WTC11 (cell line): ENCODE measurements at regions not wholly inside any gene's neighbourhood (a gene's known extent, or its start where the extent isn't known, plus 50 kb on each side); places are given as distances from the start of the nearest gene placed in this dataset.

Experiments used
- ATAC-seq: fragments of 200-7000 bp; cut with Tn5 transposase; 2 replicates; pipeline ENCODE4 v1.10.0; 2021; ENCODE audit warnings: mild to moderate bottlenecking, moderate library complexity
- CTCF ChIA-PET: fragments of 300-600 bp; sonication (Branson Sonifier 250); formaldehyde crosslinking; loops from one replicate; lab custom pipeline; 2021; ENCODE audit warnings: antibody characterized with exemption; lab: Charles Lee
- POLR2A ChIA-PET: fragments of 350-600 bp; sonication (Branson Sonifier 250); formaldehyde crosslinking; loops from one replicate; lab custom pipeline; 2021; ENCODE audit warnings: antibody characterized with exemption; lab: Charles Lee
- DNase-seq: peaks from one replicate; pipeline ENCODE4 v3.0.0; 2021; ENCODE audit warnings: low spot score
- H3K27ac Mint-ChIP-seq: 2 replicates; pipeline ENCODE4 v1.8.0; 2021; ENCODE audit warnings: mixed read lengths
- H3K27me3 Mint-ChIP-seq: 2 replicates; pipeline ENCODE4 v1.8.0; 2021; ENCODE audit warnings: low read depth, mild to moderate bottlenecking, moderate library complexity, mixed read lengths
- H3K36me3 Mint-ChIP-seq: 2 replicates; pipeline ENCODE4 v1.8.0; 2021; ENCODE audit warnings: mixed read lengths
- H3K4me1 Mint-ChIP-seq: 2 replicates; pipeline ENCODE4 v1.8.0; 2022; ENCODE audit warnings: mixed read lengths
- H3K4me3 Mint-ChIP-seq: 2 replicates; pipeline ENCODE4 v1.8.0; 2021; ENCODE audit warnings: mild to moderate bottlenecking, moderate library complexity, mixed read lengths
- H3K9me3 Mint-ChIP-seq: 2 replicates; pipeline ENCODE4 v1.8.0; 2021; ENCODE audit warnings: mixed read lengths
- FOXP4 ChIP-seq: sonication (generic); formaldehyde crosslinking; IDR thresholded peaks from 2 replicates; pipeline ENCODE4 v1.8.0; 2022; ENCODE audit warnings: mild to moderate bottlenecking, missing genetic modification reagents
- IRF2 ChIP-seq: sonication (generic); formaldehyde crosslinking; IDR thresholded peaks from 2 replicates; pipeline ENCODE4 v1.8.0; 2022; ENCODE audit warnings: low read depth, missing genetic modification reagents, borderline replicate concordance
- KAT7 ChIP-seq: sonication (generic); formaldehyde crosslinking; IDR thresholded peaks from 2 replicates; pipeline ENCODE4 v1.8.1; 2023; ENCODE audit warnings: missing genetic modification reagents, mild to moderate bottlenecking, borderline replicate concordance
- PRDM15 ChIP-seq: sonication (generic); formaldehyde crosslinking; IDR thresholded peaks from 2 replicates; pipeline ENCODE4 v1.8.0; 2022; ENCODE audit warnings: missing genetic modification reagents
- PREB ChIP-seq: sonication (generic); formaldehyde crosslinking; IDR thresholded peaks from 2 replicates; pipeline ENCODE4 v1.8.1; 2022; ENCODE audit warnings: mild to moderate bottlenecking, missing genetic modification reagents, moderate library complexity, borderline replicate concordance
- RORB ChIP-seq: fragments of 250-450 bp; sonication (Bioruptor Pico); IDR thresholded peaks from 2 replicates; pipeline ENCODE4 v1.9.0; 2021; ENCODE audit warnings: mild to moderate bottlenecking
- SMAD3 ChIP-seq: sonication (generic); formaldehyde crosslinking; IDR thresholded peaks from 2 replicates; pipeline ENCODE4 v1.8.0; 2022; ENCODE audit warnings: missing genetic modification reagents, mild to moderate bottlenecking, borderline replicate concordance
- ZNF219 ChIP-seq: sonication (generic); formaldehyde crosslinking; IDR thresholded peaks from 2 replicates; pipeline ENCODE4 v1.8.0; 2023; ENCODE audit warnings: missing genetic modification reagents, mild to moderate bottlenecking, borderline replicate concordance
- TF ChIP-seq, protein P1 (sequence below): sonication (generic); formaldehyde crosslinking; IDR thresholded peaks from 2 replicates; pipeline ENCODE4 v1.8.1; 2023; ENCODE audit warnings: mild to moderate bottlenecking, missing genetic modification reagents, borderline replicate concordance
- TF ChIP-seq, protein P2 (sequence below): sonication (generic); formaldehyde crosslinking; IDR thresholded peaks from 2 replicates; pipeline ENCODE4 v1.8.1; 2022; ENCODE audit warnings: low read depth, mild to moderate bottlenecking, moderate library complexity, missing genetic modification reagents, borderline replicate concordance
- TF ChIP-seq, protein P3 (sequence below): sonication (generic); formaldehyde crosslinking; IDR thresholded peaks from 2 replicates; pipeline ENCODE4 v1.8.1; 2022; ENCODE audit warnings: low read depth, missing genetic modification reagents, borderline replicate concordance
- TF ChIP-seq, protein P4 (sequence below): sonication (generic); formaldehyde crosslinking; IDR thresholded peaks from 2 replicates; pipeline ENCODE4 v1.8.0; 2023; ENCODE audit warnings: missing genetic modification reagents, mild to moderate bottlenecking, borderline replicate concordance

- TF ChIP-seq IRF2 (CRISPR knock-in tag) = no peak
- TF ChIP-seq, protein P1, sequence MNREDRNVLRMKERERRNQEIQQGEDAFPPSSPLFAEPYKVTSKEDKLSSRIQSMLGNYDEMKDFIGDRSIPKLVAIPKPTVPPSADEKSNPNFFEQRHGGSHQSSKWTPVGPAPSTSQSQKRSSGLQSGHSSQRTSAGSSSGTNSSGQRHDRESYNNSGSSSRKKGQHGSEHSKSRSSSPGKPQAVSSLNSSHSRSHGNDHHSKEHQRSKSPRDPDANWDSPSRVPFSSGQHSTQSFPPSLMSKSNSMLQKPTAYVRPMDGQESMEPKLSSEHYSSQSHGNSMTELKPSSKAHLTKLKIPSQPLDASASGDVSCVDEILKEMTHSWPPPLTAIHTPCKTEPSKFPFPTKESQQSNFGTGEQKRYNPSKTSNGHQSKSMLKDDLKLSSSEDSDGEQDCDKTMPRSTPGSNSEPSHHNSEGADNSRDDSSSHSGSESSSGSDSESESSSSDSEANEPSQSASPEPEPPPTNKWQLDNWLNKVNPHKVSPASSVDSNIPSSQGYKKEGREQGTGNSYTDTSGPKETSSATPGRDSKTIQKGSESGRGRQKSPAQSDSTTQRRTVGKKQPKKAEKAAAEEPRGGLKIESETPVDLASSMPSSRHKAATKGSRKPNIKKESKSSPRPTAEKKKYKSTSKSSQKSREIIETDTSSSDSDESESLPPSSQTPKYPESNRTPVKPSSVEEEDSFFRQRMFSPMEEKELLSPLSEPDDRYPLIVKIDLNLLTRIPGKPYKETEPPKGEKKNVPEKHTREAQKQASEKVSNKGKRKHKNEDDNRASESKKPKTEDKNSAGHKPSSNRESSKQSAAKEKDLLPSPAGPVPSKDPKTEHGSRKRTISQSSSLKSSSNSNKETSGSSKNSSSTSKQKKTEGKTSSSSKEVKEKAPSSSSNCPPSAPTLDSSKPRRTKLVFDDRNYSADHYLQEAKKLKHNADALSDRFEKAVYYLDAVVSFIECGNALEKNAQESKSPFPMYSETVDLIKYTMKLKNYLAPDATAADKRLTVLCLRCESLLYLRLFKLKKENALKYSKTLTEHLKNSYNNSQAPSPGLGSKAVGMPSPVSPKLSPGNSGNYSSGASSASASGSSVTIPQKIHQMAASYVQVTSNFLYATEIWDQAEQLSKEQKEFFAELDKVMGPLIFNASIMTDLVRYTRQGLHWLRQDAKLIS (CRISPR knock-in tag) = no peak
- no peak for TF ChIP-seq PREB
- TF ChIP-seq, protein P2, sequence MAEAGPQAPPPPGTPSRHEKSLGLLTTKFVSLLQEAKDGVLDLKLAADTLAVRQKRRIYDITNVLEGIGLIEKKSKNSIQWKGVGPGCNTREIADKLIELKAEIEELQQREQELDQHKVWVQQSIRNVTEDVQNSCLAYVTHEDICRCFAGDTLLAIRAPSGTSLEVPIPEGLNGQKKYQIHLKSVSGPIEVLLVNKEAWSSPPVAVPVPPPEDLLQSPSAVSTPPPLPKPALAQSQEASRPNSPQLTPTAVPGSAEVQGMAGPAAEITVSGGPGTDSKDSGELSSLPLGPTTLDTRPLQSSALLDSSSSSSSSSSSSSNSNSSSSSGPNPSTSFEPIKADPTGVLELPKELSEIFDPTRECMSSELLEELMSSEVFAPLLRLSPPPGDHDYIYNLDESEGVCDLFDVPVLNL (CRISPR knock-in tag) = no peak
- no peak for TF ChIP-seq ZNF219 (CRISPR knock-in tag)
Observed at GRCh38 chr22:49076300-49077035, 751.2 kb downstream of the BRD1 start (continued).

- TF ChIP-seq, protein P3, sequence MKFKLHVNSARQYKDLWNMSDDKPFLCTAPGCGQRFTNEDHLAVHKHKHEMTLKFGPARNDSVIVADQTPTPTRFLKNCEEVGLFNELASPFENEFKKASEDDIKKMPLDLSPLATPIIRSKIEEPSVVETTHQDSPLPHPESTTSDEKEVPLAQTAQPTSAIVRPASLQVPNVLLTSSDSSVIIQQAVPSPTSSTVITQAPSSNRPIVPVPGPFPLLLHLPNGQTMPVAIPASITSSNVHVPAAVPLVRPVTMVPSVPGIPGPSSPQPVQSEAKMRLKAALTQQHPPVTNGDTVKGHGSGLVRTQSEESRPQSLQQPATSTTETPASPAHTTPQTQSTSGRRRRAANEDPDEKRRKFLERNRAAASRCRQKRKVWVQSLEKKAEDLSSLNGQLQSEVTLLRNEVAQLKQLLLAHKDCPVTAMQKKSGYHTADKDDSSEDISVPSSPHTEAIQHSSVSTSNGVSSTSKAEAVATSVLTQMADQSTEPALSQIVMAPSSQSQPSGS (CRISPR knock-in tag) = no peak
- TF ChIP-seq, protein P4, sequence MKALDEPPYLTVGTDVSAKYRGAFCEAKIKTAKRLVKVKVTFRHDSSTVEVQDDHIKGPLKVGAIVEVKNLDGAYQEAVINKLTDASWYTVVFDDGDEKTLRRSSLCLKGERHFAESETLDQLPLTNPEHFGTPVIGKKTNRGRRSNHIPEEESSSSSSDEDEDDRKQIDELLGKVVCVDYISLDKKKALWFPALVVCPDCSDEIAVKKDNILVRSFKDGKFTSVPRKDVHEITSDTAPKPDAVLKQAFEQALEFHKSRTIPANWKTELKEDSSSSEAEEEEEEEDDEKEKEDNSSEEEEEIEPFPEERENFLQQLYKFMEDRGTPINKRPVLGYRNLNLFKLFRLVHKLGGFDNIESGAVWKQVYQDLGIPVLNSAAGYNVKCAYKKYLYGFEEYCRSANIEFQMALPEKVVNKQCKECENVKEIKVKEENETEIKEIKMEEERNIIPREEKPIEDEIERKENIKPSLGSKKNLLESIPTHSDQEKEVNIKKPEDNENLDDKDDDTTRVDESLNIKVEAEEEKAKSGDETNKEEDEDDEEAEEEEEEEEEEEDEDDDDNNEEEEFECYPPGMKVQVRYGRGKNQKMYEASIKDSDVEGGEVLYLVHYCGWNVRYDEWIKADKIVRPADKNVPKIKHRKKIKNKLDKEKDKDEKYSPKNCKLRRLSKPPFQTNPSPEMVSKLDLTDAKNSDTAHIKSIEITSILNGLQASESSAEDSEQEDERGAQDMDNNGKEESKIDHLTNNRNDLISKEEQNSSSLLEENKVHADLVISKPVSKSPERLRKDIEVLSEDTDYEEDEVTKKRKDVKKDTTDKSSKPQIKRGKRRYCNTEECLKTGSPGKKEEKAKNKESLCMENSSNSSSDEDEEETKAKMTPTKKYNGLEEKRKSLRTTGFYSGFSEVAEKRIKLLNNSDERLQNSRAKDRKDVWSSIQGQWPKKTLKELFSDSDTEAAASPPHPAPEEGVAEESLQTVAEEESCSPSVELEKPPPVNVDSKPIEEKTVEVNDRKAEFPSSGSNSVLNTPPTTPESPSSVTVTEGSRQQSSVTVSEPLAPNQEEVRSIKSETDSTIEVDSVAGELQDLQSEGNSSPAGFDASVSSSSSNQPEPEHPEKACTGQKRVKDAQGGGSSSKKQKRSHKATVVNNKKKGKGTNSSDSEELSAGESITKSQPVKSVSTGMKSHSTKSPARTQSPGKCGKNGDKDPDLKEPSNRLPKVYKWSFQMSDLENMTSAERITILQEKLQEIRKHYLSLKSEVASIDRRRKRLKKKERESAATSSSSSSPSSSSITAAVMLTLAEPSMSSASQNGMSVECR = no peak
- TF ChIP-seq KAT7 (CRISPR knock-in tag) = no peak
- TF ChIP-seq IRF2 (CRISPR knock-in tag) = no peak
- TF ChIP-seq FOXP4 = no peak
- TF ChIP-seq PRDM15 (CRISPR knock-in tag) = no peak
- TF ChIP-seq RORB = no peak
- no peak for TF ChIP-seq SMAD3 (CRISPR knock-in tag)
- TF ChIP-seq, all 79 proteins: peak for 0
- DNase-seq = no peak
- no peaks in the 10 kb centered on the region for H3K36me3 Mint-ChIP-seq
- CTCF ChIA-PET = no interaction called here
- POLR2A ChIA-PET = no interaction called here
- H3K27me3 Mint-ChIP-seq = no peaks in the 10 kb centered on the region; the same call in 1 of the 2 replicates
- H3K4me3 Mint-ChIP-seq = no peak overlapping the region
- no peaks in the 10 kb centered on the region for H3K9me3 Mint-ChIP-seq
- H3K4me1 Mint-ChIP-seq = no peaks in the 10 kb centered on the region
- no peak for ATAC-seq
- H3K27ac Mint-ChIP-seq = no peak overlapping the region
Observed at GRCh38 chr22:49075150-49075549, 752.5 kb downstream of the BRD1 start.
